ENCODE measurements at regions not wholly inside any gene's neighbourhood (a gene's known extent, or its start where the extent isn't known, plus 50 kb on each side); places are given as distances from the start of the nearest gene placed in this dataset.

- TF ChIP-seq, protein P1, sequence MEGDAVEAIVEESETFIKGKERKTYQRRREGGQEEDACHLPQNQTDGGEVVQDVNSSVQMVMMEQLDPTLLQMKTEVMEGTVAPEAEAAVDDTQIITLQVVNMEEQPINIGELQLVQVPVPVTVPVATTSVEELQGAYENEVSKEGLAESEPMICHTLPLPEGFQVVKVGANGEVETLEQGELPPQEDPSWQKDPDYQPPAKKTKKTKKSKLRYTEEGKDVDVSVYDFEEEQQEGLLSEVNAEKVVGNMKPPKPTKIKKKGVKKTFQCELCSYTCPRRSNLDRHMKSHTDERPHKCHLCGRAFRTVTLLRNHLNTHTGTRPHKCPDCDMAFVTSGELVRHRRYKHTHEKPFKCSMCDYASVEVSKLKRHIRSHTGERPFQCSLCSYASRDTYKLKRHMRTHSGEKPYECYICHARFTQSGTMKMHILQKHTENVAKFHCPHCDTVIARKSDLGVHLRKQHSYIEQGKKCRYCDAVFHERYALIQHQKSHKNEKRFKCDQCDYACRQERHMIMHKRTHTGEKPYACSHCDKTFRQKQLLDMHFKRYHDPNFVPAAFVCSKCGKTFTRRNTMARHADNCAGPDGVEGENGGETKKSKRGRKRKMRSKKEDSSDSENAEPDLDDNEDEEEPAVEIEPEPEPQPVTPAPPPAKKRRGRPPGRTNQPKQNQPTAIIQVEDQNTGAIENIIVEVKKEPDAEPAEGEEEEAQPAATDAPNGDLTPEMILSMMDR (IDR thresholded peaks at IDR 0.05) = no peak
- TF ChIP-seq POLR2A (IDR thresholded peaks at IDR 0.05) (no peak), POLR2AphosphoS5 (IDR thresholded peaks at IDR 0.05) (no peak)
These were observed 79.5 kb downstream of the MRPL14 start for GRCh38 chr6:44047801-44048200.
